Activated CD8-positive, alpha-beta memory T cell treated with anti-CD3 and anti-CD28 coated beads for 24 hours (primary cell): ENCODE measurements at regions not wholly inside any gene's neighbourhood (a gene's known extent, or its start where the extent isn't known, plus 50 kb on each side); places are given as distances from the start of the nearest gene placed in this dataset.
"Not testable (repeated sequence)": the region's sequence is repeated elsewhere in the genome, so short reads cannot be mapped to it uniquely, and the experiment has no call there.

Experiments
- DNase-seq: peaks from one replicate; pipeline ENCODE4 v3.0.0-alpha.2; 2020

DNA sequence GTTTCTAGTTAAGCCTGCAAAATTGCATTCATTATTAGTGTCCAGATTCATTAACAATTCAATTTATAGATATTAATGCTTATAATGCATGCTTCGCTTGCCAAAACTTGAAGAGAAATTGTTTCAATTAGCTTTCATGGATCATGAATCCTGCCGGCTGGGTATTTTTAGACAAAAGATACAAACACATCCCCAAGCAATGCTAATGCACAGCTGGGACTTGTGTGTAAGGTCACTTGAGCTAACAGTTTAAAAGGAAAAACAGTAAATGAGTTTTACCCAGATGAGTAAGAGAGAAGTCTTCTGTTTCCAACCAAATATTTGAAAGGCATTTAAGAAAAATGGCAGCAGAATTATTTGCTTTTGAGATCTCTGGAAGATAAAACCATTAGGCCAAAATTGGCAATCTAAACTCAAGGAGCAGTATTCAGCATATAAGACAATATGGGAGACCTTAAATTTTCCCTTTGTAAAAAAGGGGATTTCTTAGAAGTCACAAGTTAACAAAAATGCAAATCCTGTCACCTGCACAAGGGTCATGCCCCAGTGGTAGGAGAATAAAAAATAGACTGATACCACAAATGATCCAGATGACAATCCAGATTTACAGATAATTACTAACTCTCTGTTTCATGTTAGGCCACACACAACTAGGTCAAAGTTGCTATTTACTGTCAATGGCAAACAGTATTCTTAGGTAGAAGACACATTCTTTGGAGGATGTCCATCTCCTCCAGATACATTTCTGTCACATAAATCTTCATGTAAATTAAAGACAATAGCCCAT lies 418.4 kb upstream of the PMFBP1 start:
- DNase-seq, result no peak

DNA sequence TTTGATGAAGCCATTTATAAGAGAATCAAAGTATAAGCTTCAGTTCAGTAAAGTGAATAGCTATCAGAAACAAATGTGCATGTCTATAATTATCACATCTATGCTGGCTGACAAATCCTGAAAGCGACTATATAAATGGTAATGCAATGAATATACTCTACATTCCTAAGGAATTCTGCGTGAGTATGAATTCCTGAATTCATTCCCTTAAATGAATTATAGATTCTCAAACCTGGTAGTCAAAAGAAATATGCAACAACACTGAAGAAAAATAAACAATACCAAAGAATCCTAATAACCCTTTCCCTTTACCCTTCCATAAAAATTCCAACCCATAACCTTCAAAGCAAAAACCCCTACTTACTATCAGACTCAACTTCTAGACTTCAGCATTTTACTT lies 416.6 kb upstream of the PMFBP1 start:
- no peak for DNase-seq

DNA sequence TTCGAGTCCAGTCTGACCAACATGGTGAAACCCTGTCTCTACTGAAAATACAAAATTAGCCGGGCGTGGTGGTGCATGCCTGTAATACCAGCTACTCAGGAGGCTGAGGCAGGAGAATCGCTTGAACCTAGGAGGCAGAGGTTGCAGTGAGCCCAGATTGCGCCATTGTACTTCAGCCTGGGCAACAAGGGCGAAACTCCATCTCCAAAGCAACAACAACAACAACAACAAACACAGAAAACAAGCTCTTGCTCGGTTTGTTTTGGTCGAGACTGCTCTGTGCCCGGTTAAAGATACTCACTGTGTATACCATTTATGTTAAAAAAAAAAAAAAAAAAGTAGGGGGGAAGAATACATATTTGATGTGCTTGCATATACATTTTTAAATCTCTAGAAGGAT lies 406.1 kb upstream of the PMFBP1 start:
- not testable (repeated sequence) for DNase-seq

DNA sequence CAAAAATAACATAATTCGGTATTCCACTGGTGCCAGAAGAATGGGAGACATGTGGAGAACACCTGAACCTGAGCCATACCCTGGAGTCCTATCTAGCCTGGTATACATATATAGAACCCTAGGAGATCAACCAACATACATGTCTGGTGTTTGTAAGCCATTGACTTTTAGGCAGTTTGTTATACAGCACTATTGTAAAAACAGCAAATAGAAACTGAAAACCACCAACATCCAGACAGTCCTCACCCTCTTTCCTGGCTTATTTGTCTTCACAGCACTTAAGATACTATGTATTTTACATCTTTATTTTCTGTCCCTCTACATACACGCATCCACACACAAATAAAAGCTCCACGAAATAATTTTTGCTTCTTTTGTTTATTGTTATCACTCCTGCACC lies 404.2 kb upstream of the PMFBP1 start:
- DNase-seq, result no peak

DNA sequence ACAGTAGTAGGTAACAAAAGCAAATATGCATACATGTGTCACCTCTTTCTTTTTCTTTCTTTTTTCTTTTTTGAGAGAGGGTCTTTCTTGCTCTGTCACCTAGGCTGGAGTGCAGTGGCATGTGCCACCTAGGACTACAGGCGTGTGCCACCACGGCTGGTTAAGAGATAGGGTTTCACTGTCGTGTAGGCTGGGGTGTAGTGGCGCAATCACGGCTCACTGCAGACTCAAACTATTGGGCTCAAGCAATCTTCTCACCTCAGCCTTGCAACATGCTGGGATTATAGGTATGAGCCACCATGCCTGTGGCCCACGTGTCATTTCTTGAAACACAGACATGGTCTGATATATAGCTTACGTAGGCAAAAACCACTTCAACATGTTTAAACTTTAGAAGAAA lies 397.7 kb upstream of the PMFBP1 start:
- DNase-seq, result no peak

DNA sequence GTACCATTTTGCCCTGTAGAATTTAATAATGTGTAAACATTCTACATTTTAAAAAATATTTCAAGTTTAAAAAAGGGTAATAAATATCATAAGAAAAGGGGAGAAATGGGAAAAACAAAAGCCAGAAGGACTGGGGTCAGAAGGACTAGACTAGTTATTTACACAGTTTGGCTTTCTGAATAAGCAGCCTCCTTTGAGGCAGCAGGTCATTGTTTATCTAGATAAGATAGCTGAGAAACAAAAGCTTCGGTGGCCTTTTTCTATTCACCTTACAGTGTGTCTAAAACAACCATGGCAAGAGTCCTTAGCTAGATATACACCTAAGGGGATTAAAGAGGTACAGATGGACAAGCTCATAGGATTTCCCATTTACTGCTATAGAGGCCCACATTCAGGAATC lies 396.5 kb upstream of the PMFBP1 start:
- no peak for DNase-seq

DNA sequence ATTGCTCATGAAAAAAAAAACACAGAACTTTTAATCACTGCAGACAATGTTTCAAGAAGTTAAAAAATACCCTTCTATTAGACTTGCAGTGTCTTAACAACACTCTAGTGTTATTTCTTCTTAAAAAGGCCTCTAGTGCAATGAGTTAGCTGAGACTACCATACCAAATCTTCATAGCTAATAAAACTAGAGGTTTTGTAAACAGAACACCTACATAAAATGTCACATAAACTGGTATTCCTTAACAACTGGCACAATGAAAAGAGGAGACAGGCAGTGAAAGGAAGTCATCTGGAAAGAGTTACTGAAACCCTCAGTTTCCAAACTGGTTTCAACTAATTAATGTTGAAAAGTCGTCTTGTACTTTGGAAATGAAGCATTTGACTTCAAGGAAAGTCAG lies 394.2 kb upstream of the PMFBP1 start:
- no peak for DNase-seq

DNA sequence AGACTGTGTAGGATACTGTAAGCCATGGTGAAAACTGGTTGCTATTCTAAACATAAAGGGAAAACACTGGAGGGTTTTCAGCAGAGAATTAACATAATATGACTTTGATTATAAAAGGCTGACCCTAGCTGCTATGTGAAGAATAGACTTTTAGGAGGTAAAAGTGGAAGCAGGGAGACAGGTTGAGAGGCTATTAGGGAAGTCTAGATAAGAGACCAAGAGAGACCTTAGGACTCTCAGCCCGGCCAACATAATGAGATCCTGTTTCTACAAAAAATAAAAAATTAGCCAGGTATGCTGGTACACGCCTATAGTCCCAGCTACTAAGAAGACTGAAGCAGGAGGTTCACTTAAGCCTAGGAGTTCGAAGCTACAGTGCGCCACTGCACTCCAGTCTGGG lies 393.2 kb upstream of the PMFBP1 start:
- DNase-seq, result no peak

DNA sequence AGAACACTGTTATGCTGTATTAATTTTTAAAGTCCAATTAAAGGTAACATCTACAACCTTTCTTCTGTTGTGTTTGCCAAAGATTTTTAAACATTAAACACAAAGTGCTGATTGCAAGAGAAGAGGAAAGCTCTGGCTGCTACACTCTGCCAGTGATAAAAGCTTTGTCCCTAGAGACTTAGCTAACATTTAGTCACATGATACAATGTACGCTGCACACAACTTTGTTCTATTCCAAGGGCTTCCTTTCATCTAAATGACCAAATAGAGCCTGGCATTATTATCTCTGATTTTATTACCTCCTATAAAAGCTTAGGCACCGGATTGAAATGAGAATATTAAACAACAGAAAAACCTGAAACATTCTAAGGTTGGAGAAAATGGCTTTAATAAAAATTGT lies 388.7 kb upstream of the PMFBP1 start:
- DNase-seq, result no peak

DNA sequence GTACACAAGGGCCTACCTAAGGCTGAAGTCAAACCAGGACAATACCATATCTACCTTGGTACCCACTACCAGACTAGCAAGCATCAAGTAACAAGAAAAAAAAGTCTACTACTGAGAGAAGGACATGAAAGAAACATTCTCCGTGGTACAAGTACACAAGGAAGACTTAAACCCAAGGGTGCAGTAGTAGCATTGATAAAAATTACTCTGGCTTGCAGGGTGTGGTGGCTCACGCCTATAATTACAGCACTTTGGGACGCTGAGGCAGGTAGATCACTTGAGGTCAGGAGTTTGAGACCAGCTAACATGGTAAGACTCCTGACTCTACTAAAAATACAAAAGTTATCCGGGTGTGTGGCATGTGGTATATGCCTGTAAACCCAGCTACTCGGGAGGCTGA lies 386.5 kb upstream of the PMFBP1 start:
- DNase-seq, result no peak

DNA sequence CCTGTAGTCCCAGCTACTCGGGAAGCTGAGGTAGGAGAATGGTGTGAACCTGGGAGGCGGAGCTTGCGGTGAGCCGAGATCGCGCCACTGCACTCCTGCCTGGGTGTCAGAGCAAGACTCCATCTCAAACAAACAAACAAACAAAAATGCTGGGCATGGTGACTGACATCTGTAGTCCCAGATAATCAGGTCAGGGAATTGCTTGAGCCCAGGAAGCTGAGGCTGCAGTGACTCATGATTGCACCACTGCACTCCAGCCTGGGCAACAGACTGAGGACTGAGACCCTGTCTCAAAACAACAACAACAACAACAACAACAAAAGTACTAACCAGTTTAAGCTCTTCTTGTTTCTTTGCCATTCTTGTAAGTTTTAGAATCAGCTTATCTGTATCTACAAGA lies 383.0 kb upstream of the PMFBP1 start:
- DNase-seq, result no peak

DNA sequence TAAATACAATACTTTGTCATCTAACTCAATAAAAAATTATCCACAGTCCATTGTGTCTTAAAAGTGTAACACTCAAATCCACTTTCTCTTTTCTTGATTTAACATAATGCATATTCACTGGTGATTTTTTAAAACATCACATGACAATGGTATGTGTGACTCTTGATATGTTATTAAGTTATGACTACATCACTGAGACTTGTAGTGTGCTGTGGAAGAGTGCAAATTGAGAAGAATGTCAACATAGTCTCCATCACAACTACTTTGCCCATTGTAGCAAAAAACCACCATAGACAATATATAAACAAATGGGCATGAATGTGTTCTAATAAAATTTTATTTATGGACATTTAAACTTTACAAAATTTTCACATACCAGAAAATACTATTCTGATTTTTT lies 380.7 kb upstream of the PMFBP1 start:
- DNase-seq, result no peak

DNA sequence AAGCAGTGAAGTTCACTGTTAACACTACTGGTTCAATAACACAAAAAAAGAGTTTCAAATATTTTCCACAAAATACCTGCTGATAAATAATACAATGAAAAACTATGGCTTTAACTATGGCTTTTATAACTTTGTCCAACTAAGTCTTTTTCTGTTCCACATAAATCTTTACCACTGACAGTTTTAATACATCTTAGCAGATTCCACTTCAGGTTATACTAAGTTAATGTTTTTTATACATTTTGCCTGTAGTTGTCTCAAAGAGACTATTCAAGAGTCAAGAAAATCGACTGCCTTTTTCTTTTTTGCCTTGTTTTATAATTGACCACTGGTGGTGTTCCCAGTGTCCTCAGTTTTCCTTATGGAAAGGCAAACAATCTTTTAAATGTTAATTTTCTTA lies 379.7 kb upstream of the PMFBP1 start:
- no peak for DNase-seq

DNA sequence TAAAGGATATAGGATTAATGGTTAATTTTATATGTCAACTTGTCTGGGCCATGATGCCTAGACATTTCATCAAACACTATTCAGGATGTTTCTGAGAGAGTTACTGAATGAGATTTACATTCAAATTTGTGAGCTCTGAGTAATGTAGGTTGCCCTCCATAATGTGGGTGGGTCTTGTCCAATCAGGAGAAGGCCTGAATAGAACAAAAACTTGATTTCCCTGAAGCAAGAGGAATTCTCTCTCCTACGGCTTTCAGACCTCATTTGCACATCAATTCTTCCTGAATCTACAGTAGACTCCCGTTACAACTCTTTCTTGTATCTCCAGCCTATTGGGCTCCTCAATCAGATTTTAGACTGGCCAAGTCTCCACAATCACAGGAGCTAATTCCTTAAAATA lies 377.9 kb upstream of the PMFBP1 start:
- no peak for DNase-seq

DNA sequence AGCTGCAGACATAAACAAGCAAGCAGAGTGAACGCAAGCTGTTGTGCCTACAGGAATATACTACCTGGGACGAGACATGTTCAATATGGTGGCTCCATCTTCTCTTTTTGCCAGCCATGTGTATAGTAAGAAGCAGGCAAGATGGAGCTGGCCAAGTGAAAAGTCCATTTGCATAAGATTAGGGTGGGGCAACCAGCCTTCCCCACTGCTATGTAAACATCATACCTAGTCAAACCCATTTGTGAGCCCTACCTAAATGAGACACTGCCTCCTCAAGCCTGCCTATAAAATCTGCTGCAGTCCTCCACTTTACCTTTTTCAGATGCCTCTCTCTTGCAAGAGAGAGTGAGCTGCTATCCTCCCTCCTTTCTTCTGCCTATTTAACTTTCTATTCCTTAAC lies 370.1 kb upstream of the PMFBP1 start:
- DNase-seq, result no peak

DNA sequence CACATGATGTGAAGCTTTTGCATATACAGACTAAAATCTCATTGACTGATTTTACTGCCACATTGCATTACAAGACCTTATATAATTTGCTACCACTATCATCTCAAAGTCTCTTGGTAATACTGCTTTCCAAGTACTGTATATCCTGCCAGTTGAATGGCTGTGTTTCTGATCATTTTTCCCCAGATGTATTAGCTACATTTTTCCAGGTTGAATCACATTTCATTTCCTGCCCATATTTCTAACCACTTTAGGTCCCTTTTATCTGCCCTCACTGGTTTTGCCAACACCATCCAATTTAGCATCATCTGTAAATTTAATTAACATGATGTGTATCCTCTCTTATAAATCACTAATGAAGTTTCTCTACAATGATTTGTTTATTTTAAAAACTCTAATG lies 365.7 kb upstream of the PMFBP1 start:
- DNase-seq, result no peak

DNA sequence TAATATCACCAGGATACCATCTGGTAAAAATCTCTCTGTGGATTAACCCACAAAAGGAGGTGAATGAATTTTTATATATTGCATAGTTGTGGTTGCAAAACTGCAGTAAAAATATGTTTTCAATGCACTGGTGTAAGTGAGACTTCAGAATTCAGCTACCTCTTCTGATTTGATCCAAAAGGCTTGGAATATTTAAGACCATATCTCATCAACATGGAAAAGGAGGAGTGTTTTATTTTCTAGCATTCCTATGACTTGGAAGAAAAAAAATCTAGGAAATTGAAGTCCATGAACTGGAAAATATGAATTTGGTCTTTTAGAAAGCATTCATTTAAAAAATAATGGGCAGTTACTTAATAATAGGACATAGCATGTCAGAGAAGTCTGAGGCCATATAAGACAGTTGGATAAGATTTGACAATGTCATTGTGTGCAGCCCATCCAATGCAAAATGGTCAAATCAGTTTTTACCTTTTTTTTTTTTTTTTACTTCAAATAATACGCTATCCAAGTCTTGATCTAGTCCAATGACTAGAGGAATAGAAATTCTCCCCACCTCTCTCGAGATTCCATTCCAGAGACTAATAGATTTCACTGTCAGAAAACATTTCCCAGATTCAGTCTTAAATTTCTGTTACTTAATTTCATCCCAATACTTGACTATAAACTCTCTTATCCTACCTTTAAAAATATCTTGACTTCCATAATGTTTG lies 364.9 kb upstream of the PMFBP1 start:
- no peak for DNase-seq

DNA sequence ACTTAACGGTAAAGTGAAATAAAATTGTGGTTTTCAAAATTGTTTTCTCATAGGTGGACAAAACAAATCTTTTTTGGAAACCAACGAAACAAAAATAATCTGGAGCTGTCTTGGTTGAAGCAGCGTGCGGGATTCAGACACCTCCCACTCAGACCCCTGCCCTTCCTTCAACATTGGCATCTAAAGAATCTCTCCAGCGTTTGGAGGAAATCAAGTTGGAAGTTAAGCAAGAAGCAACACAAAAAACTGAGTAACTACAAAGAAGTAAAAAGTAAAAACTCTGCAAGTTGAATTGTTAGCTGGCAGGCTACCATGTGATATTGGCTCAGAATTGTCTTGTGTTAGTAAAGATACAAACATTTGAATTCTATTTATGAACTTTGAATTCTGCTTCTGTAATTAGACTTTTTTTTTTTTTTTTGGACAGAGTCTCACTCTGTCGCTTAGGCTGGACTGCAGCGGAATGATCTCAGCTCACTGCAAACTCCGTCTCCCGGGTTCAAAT lies 361.0 kb upstream of the PMFBP1 start:
- DNase-seq, result no peak

DNA sequence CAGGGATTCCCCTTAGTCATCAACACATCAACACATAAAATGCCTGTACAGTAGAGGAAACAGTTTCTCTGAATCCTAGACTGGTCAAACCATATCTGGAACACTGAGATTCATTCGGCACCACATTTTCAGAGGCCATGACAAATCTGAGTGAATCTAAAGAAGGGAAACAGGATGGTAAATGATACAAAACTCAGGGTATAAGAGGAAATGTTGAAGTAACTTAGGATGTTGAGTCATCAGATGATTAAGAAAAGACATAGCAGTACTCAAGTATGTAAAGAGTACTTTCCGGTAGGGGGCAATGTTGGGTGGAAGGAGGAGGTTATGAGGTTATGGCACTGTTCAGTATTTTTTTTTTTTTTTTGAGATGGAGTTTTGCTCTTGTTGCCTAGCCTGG lies 358.5 kb upstream of the PMFBP1 start:
- no peak for DNase-seq

DNA sequence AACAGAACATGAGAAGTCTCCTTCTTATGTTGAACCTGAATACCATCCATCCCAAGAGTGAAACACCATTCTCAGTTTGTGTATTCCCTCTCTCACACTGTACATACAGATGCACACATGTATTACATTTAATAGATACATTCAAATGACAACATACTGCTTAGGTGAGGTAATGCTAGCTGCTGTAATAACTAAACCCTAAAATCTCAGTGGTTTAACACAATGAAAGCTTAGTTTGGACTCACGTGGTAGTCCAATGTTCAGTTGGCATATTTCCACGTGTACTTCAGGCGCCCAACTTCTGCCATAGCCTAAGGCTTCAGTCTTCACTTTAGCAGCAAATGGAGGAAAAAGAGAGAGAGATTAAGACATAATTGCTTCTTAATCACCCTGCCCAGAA lies 351.1 kb upstream of the PMFBP1 start:
- DNase-seq, result no peak

DNA sequence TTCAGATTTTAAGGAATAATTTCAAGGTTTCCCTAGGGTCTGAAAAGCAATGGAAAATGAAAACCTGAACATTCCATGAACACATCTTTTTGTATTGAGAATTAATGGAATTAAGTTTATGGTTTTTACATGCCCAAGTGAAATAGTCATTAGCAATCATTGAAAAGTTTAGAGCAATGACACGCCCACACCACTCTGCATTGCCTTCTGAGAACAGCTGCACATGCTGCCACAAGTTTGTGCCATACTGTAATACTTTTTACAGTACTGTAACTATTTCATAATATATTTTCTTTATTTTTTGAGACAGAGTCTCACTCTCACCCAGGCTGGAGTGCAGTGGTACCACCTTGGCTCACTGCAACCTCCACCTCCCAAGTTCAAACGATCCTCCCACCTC lies 345.2 kb upstream of the PMFBP1 start:
- DNase-seq, result no peak

DNA sequence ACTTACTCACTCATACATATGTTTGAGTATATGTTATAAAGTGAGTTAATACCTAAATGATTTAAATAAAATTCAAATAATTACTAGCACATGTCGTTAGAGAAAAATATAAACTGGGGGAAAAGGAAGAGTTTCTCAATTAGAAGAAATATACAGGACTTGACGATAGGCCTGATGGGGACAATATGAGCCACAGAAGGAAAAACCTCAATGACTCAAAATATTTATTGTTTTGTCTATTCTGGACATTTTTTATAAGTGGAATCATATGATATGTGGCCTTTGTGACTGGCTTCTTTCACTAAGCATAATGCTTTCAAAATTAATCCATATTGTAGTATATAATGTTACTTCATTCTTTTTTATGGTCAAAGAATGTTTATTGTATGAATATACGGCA lies 339.2 kb upstream of the PMFBP1 start:
- DNase-seq, result no peak

DNA sequence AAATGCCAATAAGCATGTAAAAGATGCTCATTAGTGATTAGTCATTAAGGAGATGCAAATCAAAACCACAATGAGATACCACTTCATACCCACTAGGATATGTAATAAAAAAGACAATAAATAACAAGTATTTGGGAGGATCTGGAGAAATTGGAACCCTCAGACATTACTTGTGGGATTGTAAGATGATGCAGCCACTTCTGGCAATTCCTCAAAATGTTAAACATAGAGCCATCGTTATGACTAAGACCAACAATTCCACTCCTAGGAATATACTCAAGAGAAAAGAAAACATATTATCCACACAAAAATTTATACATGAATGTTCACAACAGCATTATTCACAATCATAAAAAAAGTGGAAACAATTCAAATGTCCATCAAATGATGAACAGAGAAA lies 336.2 kb upstream of the PMFBP1 start:
- no peak for DNase-seq

DNA sequence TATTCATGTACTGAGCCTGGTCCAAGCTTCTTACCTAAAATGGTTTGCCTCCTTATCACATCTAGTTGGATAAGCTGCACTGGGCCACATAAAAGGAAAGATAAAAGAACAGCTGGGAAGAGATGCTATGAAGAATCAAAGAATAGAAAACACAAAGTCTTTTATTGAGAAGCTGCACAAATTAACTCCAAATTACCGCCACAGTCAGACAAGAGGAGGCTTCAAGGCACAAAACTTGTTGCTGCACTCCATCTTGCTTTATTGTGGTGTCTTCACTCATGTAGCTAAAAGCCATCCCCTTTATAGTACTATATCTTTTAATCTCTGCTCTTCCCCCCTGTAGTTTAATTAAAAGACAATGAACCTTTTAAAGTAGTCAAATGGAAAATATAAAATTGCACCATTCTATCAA lies 330.6 kb upstream of the PMFBP1 start:
- DNase-seq, result no peak
